HG02678 (cell line): ENCODE measurements at regions not wholly inside any gene's neighbourhood (a gene's known extent, or its start where the extent isn't known, plus 50 kb on each side); places are given as distances from the start of the nearest gene placed in this dataset.
"Not testable (repeated sequence)": the region's sequence is repeated elsewhere in the genome, so short reads cannot be mapped to it uniquely, and the experiment has no call there.

ENCODE experiments used
- ATAC-seq: cut with Tn5 transposase; IDR thresholded peaks from one replicate; pipeline ENCODE4 v1.9.1; 2021; ENCODE audit warnings: mild to moderate bottlenecking, moderate library complexity; ENCODE audit not compliant: unreplicated experiment

GRCh38 chr18:75860166-75860565 lies 432.7 kb upstream of the SMIM21 start:
- no peak for ATAC-seq

- ATAC-seq, result no peak
Observed at GRCh38 chr18:75859533-75859932, 432.0 kb upstream of the SMIM21 start.

- ATAC-seq, result no peak
Observed at GRCh38 chr18:75858754-75859153, 431.3 kb upstream of the SMIM21 start.

- ATAC-seq, result no peak
Observed at GRCh38 chr18:75857558-75857957, 430.1 kb upstream of the SMIM21 start.

GRCh38 chr18:75854808-75855207 lies 427.3 kb upstream of the SMIM21 start:
- no peak for ATAC-seq

GRCh38 chr18:75854174-75854573 lies 426.7 kb upstream of the SMIM21 start:
- no peak for ATAC-seq

GRCh38 chr18:75846321-75846720 lies 418.8 kb upstream of the SMIM21 start:
- ATAC-seq, result no peak

GRCh38 chr18:75845413-75845812 lies 417.9 kb upstream of the SMIM21 start:
- ATAC-seq, result no peak

- ATAC-seq, result no peak
Observed at GRCh38 chr18:75844146-75844545, 416.6 kb upstream of the SMIM21 start.

- no peak for ATAC-seq
Observed at GRCh38 chr18:75840131-75840530, 412.6 kb upstream of the SMIM21 start.

- not testable (repeated sequence) for ATAC-seq
Observed at GRCh38 chr18:75839686-75840085, 412.2 kb upstream of the SMIM21 start.

- ATAC-seq, result no peak
Observed at GRCh38 chr18:75839041-75839440, 411.5 kb upstream of the SMIM21 start.

GRCh38 chr18:75837316-75837715 lies 409.8 kb upstream of the SMIM21 start:
- no peak for ATAC-seq

GRCh38 chr18:75836516-75836915 lies 409.0 kb upstream of the SMIM21 start:
- no peak for ATAC-seq

GRCh38 chr18:75831960-75832359 lies 404.5 kb upstream of the SMIM21 start:
- no peak for ATAC-seq

GRCh38 chr18:75830828-75831227 lies 403.3 kb upstream of the SMIM21 start:
- no peak for ATAC-seq

GRCh38 chr18:75829091-75829490 lies 401.6 kb upstream of the SMIM21 start:
- no peak for ATAC-seq

GRCh38 chr18:75828379-75828778 lies 400.9 kb upstream of the SMIM21 start:
- ATAC-seq, result no peak

- ATAC-seq, result no peak
Observed at GRCh38 chr18:75827751-75828287, 400.3 kb upstream of the SMIM21 start.

GRCh38 chr18:75824661-75825060 lies 397.2 kb upstream of the SMIM21 start:
- no peak for ATAC-seq

- no peak for ATAC-seq
Observed at GRCh38 chr18:75823471-75823870, 396.0 kb upstream of the SMIM21 start.

GRCh38 chr18:75818383-75818782 lies 390.9 kb upstream of the SMIM21 start:
- no peak for ATAC-seq

GRCh38 chr18:75815767-75816166 lies 388.3 kb upstream of the SMIM21 start:
- ATAC-seq, result no peak

GRCh38 chr18:75812761-75813160 lies 385.3 kb upstream of the SMIM21 start:
- ATAC-seq, result no peak
